ENCODE measurements at regions not wholly inside any gene's neighbourhood (a gene's known extent, or its start where the extent isn't known, plus 50 kb on each side); places are given as distances from the start of the nearest gene placed in this dataset.

- Histone ChIP-seq H3K4me3 (ENCODE audit: low read length) (no peak overlapping the region), H3K27ac (ENCODE audit: low read length) (no peak overlapping the region), H3K27me3 (replicated peaks; ENCODE audit: insufficient read depth, low read length) (no peaks in the 10 kb centered on the region), H4K20me1 (ENCODE audit: insufficient read depth, low read length) (no peaks in the 10 kb centered on the region), H3K4me2 (ENCODE audit: low read depth, low read length) (no peak overlapping the region), H2AFZ (ENCODE audit: low read length) (no peak overlapping the region), H3F3A (ENCODE audit: insufficient read depth, low read length) (no peaks in the 10 kb centered on the region), H3K4me1 (ENCODE audit: low read length) (no peaks in the 10 kb centered on the region), H3K9ac (ENCODE audit: low read length) (no peak overlapping the region), H3K36me3 (replicated peaks; ENCODE audit: insufficient read depth, low read length) (no peaks in the 10 kb centered on the region), H3K9me3 (replicated peaks; ENCODE audit: insufficient read depth, low read length) (no peaks in the 10 kb centered on the region), H3K9me2 (replicated peaks; ENCODE audit: insufficient read depth, low read length) (no peaks in the 10 kb centered on the region), H3K79me2 (ENCODE audit: low read length) (no peaks in the 10 kb centered on the region)
- DNase-seq = no peak
- no peak for TF ChIP-seq CTCF (IDR thresholded peaks at IDR 0.05; ENCODE audit: low read length)
- no peak for TF ChIP-seq EZH2 (optimal IDR thresholded peaks at IDR 0.05; ENCODE audit: low read depth, low read length)
- TF ChIP-seq EZH2phosphoT487 (IDR thresholded peaks at IDR 0.05; ENCODE audit: low read length) = no peak
These were observed 365.4 kb upstream of the CAMK1G start for GRCh38 chr1:209218113-209218512.

- Histone ChIP-seq H3K9me2 (replicated peaks; ENCODE audit: insufficient read depth, low read length) (no peaks in the 10 kb centered on the region), H3K4me1 (ENCODE audit: low read length) (no peaks in the 10 kb centered on the region), H3K9ac (ENCODE audit: low read length) (no peak overlapping the region), H3K36me3 (replicated peaks; ENCODE audit: insufficient read depth, low read length) (no peaks in the 10 kb centered on the region), H3F3A (ENCODE audit: insufficient read depth, low read length) (no peaks in the 10 kb centered on the region), H3K27ac (ENCODE audit: low read length) (no peak overlapping the region), H3K27me3 (replicated peaks; ENCODE audit: insufficient read depth, low read length) (no peaks in the 10 kb centered on the region), H3K4me2 (ENCODE audit: low read depth, low read length) (no peak overlapping the region), H4K20me1 (ENCODE audit: insufficient read depth, low read length) (no peaks in the 10 kb centered on the region), H3K4me3 (ENCODE audit: low read length) (no peak overlapping the region), H3K79me2 (ENCODE audit: low read length) (no peaks in the 10 kb centered on the region), H2AFZ (ENCODE audit: low read length) (no peak overlapping the region), H3K9me3 (replicated peaks; ENCODE audit: insufficient read depth, low read length) (no peaks in the 10 kb centered on the region)
- TF ChIP-seq EZH2phosphoT487 (IDR thresholded peaks at IDR 0.05; ENCODE audit: low read length) (no peak), CTCF (IDR thresholded peaks at IDR 0.05; ENCODE audit: low read length) (no peak), EZH2 (optimal IDR thresholded peaks at IDR 0.05; ENCODE audit: low read depth, low read length) (no peak)
- no peak for DNase-seq
These were observed 364.5 kb upstream of the CAMK1G start for GRCh38 chr1:209218981-209219380.

- no peaks in the 10 kb centered on the region for H3K79me2 ChIP-seq (ENCODE audit: low read length)
- no peaks in the 10 kb centered on the region for H3K9me3 ChIP-seq (replicated peaks; ENCODE audit: insufficient read depth, low read length)
- H3F3A ChIP-seq (ENCODE audit: insufficient read depth, low read length) = no peaks in the 10 kb centered on the region
- H3K27me3 ChIP-seq (replicated peaks; ENCODE audit: insufficient read depth, low read length) = no peaks in the 10 kb centered on the region
- no peak for TF ChIP-seq EZH2 (optimal IDR thresholded peaks at IDR 0.05; ENCODE audit: low read depth, low read length)
- no peak for TF ChIP-seq CTCF (IDR thresholded peaks at IDR 0.05; ENCODE audit: low read length)
- TF ChIP-seq EZH2phosphoT487 (IDR thresholded peaks at IDR 0.05; ENCODE audit: low read length) = no peak
- H3K4me3 ChIP-seq (ENCODE audit: low read length) = no peak overlapping the region
- no peak overlapping the region for H3K9ac ChIP-seq (ENCODE audit: low read length)
- no peak overlapping the region for H3K4me2 ChIP-seq (ENCODE audit: low read depth, low read length)
- H3K4me1 ChIP-seq (ENCODE audit: low read length) = no peaks in the 10 kb centered on the region
- H4K20me1 ChIP-seq (ENCODE audit: insufficient read depth, low read length) = no peaks in the 10 kb centered on the region
- no peaks in the 10 kb centered on the region for H3K9me2 ChIP-seq (replicated peaks; ENCODE audit: insufficient read depth, low read length)
- H3K27ac ChIP-seq (ENCODE audit: low read length) = no peak overlapping the region
- no peaks in the 10 kb centered on the region for H3K36me3 ChIP-seq (replicated peaks; ENCODE audit: insufficient read depth, low read length)
- no peak overlapping the region for H2AFZ ChIP-seq (ENCODE audit: low read length)
- DNase-seq = no peak
These were observed 363.6 kb upstream of the CAMK1G start for GRCh38 chr1:209219791-209220524.

All from MM.1S (cell line).